Testis (tissue), 2 donors: ENCODE measurements at regions not wholly inside any gene's neighbourhood (a gene's known extent, or its start where the extent isn't known, plus 50 kb on each side); places are given as distances from the start of the nearest gene placed in this dataset.

ENCODE experiments used
- DNase-seq: peaks from one replicate; pipeline ENCODE4 v3.0.0-alpha.2; 2019
- H3K27ac ChIP-seq, 2 donors: fragments of 200-600 bp; sonication (generic); one replicate each; pipeline ENCODE4 v1.5.1; 2019
- H3K27me3 ChIP-seq: fragments of 200-600 bp; sonication (generic); one replicate; pipeline ENCODE4 v1.5.1; 2019
- H3K36me3 ChIP-seq: fragments of 200-600 bp; sonication (generic); one replicate; pipeline ENCODE4 v1.5.1; 2017; ENCODE audit warnings: low read depth; ENCODE audit errors: missing control alignments
- H3K4me1 ChIP-seq: fragments of 200-600 bp; sonication (generic); one replicate; pipeline ENCODE4 v1.5.1; 2019
- H3K4me3 ChIP-seq, 2 donors: fragments of 200-600 bp; sonication (generic); one replicate each; pipeline ENCODE4 v1.5.1; 2017 to 2019
- H3K9me3 ChIP-seq: fragments of 200-600 bp; sonication (generic); one replicate; pipeline ENCODE4 v1.5.1; 2017
- CTCF ChIP-seq, 3 experiments: fragments of 450-650 bp in 2 of 3; fragments of 200-600 bp in 1 of 3; sonication (generic) in 1 of 3; IDR thresholded peaks; one replicate each; pipeline ENCODE4 v1.5.1; 2016 to 2019; ENCODE audit warnings: antibody characterized with exemption in 3 of 3, mild to moderate bottlenecking in 2 of 3, moderate library complexity in 1 of 3
- POLR2A ChIP-seq: fragments of 450-650 bp; IDR thresholded peaks from one replicate; pipeline ENCODE4 v1.6.1; 2017; ENCODE audit warnings: antibody characterized with exemption, mild to moderate bottlenecking, moderate library complexity
- WGBS, 2 donors: methylation state at CpG; one replicate each; pipeline ENCODE4 v1.1.5; 2018; 5-methylcytosine and 5-hydroxymethylcytosine counted together
- intact Hi-C: fragments of 100-400 bp; cut with DNase I; formaldehyde crosslinking; loops from one replicate; pipeline ENCODE4 v1.15.1; 2023; ENCODE audit warnings: low total_unique reads

- Histone ChIP-seq H3K27me3 (no peaks in the 10 kb centered on the region), H3K9me3 (no peaks in the 10 kb centered on the region), H3K4me3 (no peak overlapping the region), H3K36me3 (no peaks in the 10 kb centered on the region), H3K27ac (no peak overlapping the region), H3K4me1 (no peaks in the 10 kb centered on the region)
- TF ChIP-seq POLR2A (no peak), CTCF (IDR thresholded peaks at IDR 0.05) (no peak)
- DNase-seq, result no peak
- intact Hi-C loops, result no loop called here
Observed at GRCh38 chr6:90938122-90938521, 351.2 kb upstream of the MAP3K7 start.

- intact Hi-C loops, result no loop called here
- H3K27ac ChIP-seq, result no peak overlapping the region
- H3K9me3 ChIP-seq, result no peaks in the 10 kb centered on the region
- H3K36me3 ChIP-seq, result no peaks in the 10 kb centered on the region
- no peaks in the 10 kb centered on the region for H3K4me1 ChIP-seq
- TF ChIP-seq CTCF (IDR thresholded peaks at IDR 0.05) (no peak), POLR2A (no peak)
- H3K4me3 ChIP-seq, result no peak overlapping the region
- 68 to 71% methylated on average over 5 of the region's 5 CpGs for WGBS, 2 donors
- DNase-seq, result no peak
- H3K27me3 ChIP-seq, result no peaks in the 10 kb centered on the region
Observed at GRCh38 chr6:90936286-90936685, 349.4 kb upstream of the MAP3K7 start.

GRCh38 chr6:90934966-90935365 is 348.1 kb upstream of the MAP3K7 start:
- Histone ChIP-seq H3K4me1 (no peaks in the 10 kb centered on the region), H3K36me3 (no peaks in the 10 kb centered on the region), H3K27ac (no peak overlapping the region), H3K27me3 (no peaks in the 10 kb centered on the region), H3K4me3 (no peak overlapping the region), H3K9me3 (no peaks in the 10 kb centered on the region)
- intact Hi-C loops, result no loop called here
- WGBS, 2 donors, result 91 to 93% methylated on average over 7 of the region's 7 CpGs
- no peak for TF ChIP-seq POLR2A
- no peak for TF ChIP-seq CTCF (IDR thresholded peaks at IDR 0.05)
- no peak for DNase-seq

DNA sequence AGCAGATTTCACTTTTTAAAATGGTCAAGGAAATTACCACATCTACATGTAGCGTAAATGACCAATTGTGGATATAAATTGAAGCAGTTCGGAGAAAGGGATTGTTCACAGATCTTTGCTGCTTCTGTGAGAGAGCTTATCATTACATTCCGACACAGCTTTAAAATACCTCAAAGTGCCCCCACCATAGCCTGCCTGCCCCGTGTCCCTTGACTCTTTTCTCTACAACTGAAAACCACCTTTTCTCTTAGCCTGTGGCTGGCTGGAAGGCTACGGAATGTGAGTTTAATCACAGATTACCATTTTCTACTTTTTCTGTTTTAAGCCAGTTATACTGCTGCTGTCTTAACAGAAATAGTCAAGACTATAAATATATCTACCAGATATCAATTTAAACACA is 347.2 kb upstream of the MAP3K7 start:
- whole genome bisulfite sequencing, 2 donors, result 89 to 94% methylated on average over 5 of the region's 5 CpGs
- Histone ChIP-seq H3K27me3 (no peaks in the 10 kb centered on the region), H3K36me3 (no peaks in the 10 kb centered on the region), H3K4me1 (no peaks in the 10 kb centered on the region), H3K9me3 (no peaks in the 10 kb centered on the region), H3K4me3 (no peak overlapping the region), H3K27ac (no peak overlapping the region)
- DNase-seq, result no peak
- intact Hi-C loops, result no loop called here
- no peak for TF ChIP-seq CTCF (IDR thresholded peaks at IDR 0.05)
- TF ChIP-seq POLR2A, result no peak

GRCh38 chr6:90932351-90932750 is 345.5 kb upstream of the MAP3K7 start:
- Histone ChIP-seq H3K4me3 (no peak overlapping the region), H3K36me3 (no peaks in the 10 kb centered on the region), H3K27ac (no peak overlapping the region), H3K9me3 (no peaks in the 10 kb centered on the region), H3K4me1 (no peaks in the 10 kb centered on the region), H3K27me3 (no peaks in the 10 kb centered on the region)
- intact Hi-C loops, result no loop called here
- no peak for TF ChIP-seq CTCF (IDR thresholded peaks at IDR 0.05)
- TF ChIP-seq POLR2A, result no peak
- no peak for DNase-seq
- 90 to 93% methylated on average over 1 of the region's 1 CpG for WGBS, 2 donors
